ENCODE measurements at regions not wholly inside any gene's neighbourhood (a gene's known extent, or its start where the extent isn't known, plus 50 kb on each side); places are given as distances from the start of the nearest gene placed in this dataset.
A peak's percentile ranks its signal among the peaks of the same experiment; 100 is the strongest.
"Not testable (repeated sequence)": the region's sequence is repeated elsewhere in the genome, so short reads cannot be mapped to it uniquely, and the experiment has no call there.

- H3K4me1 ChIP-seq (replicated peaks in 1 of 2) = peaks cover 0 to 5% of the 10 kb centered on the region in 2 donors
- no peak overlapping the region for H3K4me3 ChIP-seq
- ATAC-seq (replicated peaks in 6 of 8) = no peak
- 20 to 100% (median 53%) methylated on average over 1 to 3 of the region's 3 CpGs for WGBS, 10 experiments
- in situ Hi-C loops (cut with MboI; ENCODE audit: low pct_unique_long_range_greater_than_20kb in 2 of 9, low sequenced_read_pairs in 9 of 9, unreplicated experiment in 9 of 9) = no loop called here
- no peak overlapping the region for H3K27ac ChIP-seq
These were observed 87.0 kb upstream of the OLIG3 start for GRCh38 chr6:137581019-137581707.

- WGBS, 10 experiments = 39 to 100% (median 88%) methylated on average over 1 to 6 of the region's 6 CpGs
These were observed 89.3 kb upstream of the OLIG3 start for GRCh38 chr6:137583519-137583918.

GRCh38 chr6:137588472-137588871 is 94.3 kb upstream of the OLIG3 start:
- in situ Hi-C loops (cut with MboI; ENCODE audit: low pct_unique_long_range_greater_than_20kb in 2 of 9, low sequenced_read_pairs in 9 of 9, unreplicated experiment in 9 of 9) = no loop called here
- Histone ChIP-seq H3K4me3 (no peak overlapping the region), H3K27ac (no peak overlapping the region), H3K4me1 (replicated peaks in 1 of 2) (no peaks in the 10 kb centered on the region)
- ATAC-seq (replicated peaks in 6 of 8) = peak in 1 of 8 experiments; percentile 42
- 0 to 100% (median 65%) methylated on average over 1 to 3 of the region's 4 CpGs; no CpG with 5 or more reads in 6 of the 10 experiments for WGBS, 10 experiments

More at GRCh38 chr6:137583519-137583918, 89.3 kb upstream of the OLIG3 start:
- H3K4me1 ChIP-seq (replicated peaks in 1 of 2); H3K27ac ChIP-seq; in situ Hi-C loops (cut with MboI; ENCODE audit: low pct_unique_long_range_greater_than_20kb in 2 of 9, low sequenced_read_pairs in 9 of 9, unreplicated experiment in 9 of 9); H3K4me3 ChIP-seq; ATAC-seq (replicated peaks in 6 of 8): not testable (repeated sequence)

- in situ Hi-C loops (cut with MboI; ENCODE audit: low pct_unique_long_range_greater_than_20kb in 2 of 9, low sequenced_read_pairs in 9 of 9, unreplicated experiment in 9 of 9) = no loop called here
- Histone ChIP-seq H3K27ac (no peak overlapping the region), H3K4me3 (no peak overlapping the region), H3K4me1 (replicated peaks in 1 of 2) (no peaks in the 10 kb centered on the region)
- 53 to 100% (median 89%) methylated on average over 1 to 5 of the region's 9 CpGs; no CpG with 5 or more reads in 3 of the 10 experiments for WGBS, 10 experiments
- peak in 3 of 8 experiments; percentile 78 to 86 (median 81) for ATAC-seq (replicated peaks in 6 of 8)
These were observed 95.1 kb upstream of the OLIG3 start for GRCh38 chr6:137589067-137589848.

GRCh38 chr6:137590684-137591083 is 96.5 kb upstream of the OLIG3 start:
- Histone ChIP-seq H3K27ac (no peak overlapping the region), H3K4me3 (no peak overlapping the region), H3K4me1 (replicated peaks in 1 of 2) (no peaks in the 10 kb centered on the region)
- ATAC-seq (replicated peaks in 6 of 8) = no peak
- in situ Hi-C loops (cut with MboI; ENCODE audit: low pct_unique_long_range_greater_than_20kb in 2 of 9, low sequenced_read_pairs in 9 of 9, unreplicated experiment in 9 of 9) = no loop called here

- WGBS, 10 experiments = 22 to 71% (median 42%) methylated on average over 3 to 4 of the region's 4 CpGs
- Histone ChIP-seq H3K4me3 (no peak overlapping the region), H3K27ac (no peak overlapping the region), H3K4me1 (replicated peaks in 1 of 2) (peaks cover 18 to 21% of the 10 kb centered on the region in 2 donors)
- in situ Hi-C loops (cut with MboI; ENCODE audit: low pct_unique_long_range_greater_than_20kb in 2 of 9, low sequenced_read_pairs in 9 of 9, unreplicated experiment in 9 of 9) = no loop called here
- ATAC-seq (replicated peaks in 6 of 8) = peak in 1 of 8 experiments; percentile 23
These were observed 107.3 kb upstream of the OLIG3 start for GRCh38 chr6:137601471-137601870.

GRCh38 chr6:137602313-137603197 is 108.4 kb upstream of the OLIG3 start:
- in situ Hi-C loops (cut with MboI; ENCODE audit: low pct_unique_long_range_greater_than_20kb in 2 of 9, low sequenced_read_pairs in 9 of 9, unreplicated experiment in 9 of 9) = no loop called here
- peak in 4 of 8 experiments; percentile 33 to 85 (median 72) for ATAC-seq (replicated peaks in 6 of 8)

GRCh38 chr6:137610702-137611101 is 116.5 kb upstream of the OLIG3 start:
- no peak overlapping the region for H3K4me3 ChIP-seq
- ATAC-seq (replicated peaks in 6 of 8) = no peak
- no peak overlapping the region for H3K27ac ChIP-seq
- 0 to 100% (median 54%) methylated on average over 1 to 2 of the region's 2 CpGs; no CpG with 5 or more reads in 1 of the 10 experiments for WGBS, 10 experiments
- H3K4me1 ChIP-seq (replicated peaks in 1 of 2) = no peaks in the 10 kb centered on the region
- in situ Hi-C loops (cut with MboI; ENCODE audit: low pct_unique_long_range_greater_than_20kb in 2 of 9, low sequenced_read_pairs in 9 of 9, unreplicated experiment in 9 of 9) = no loop called here

More at GRCh38 chr6:137602313-137603197, 108.4 kb upstream of the OLIG3 start:
- WGBS, 10 experiments = 0 to 47% (median 20%) methylated on average over 1 to 7 of the region's 9 CpGs; no CpG with 5 or more reads in 1 of the 10 experiments
- H3K4me1 ChIP-seq (replicated peaks in 1 of 2) = peaks cover 18 to 21% of the 10 kb centered on the region in 2 donors
- no peak overlapping the region for H3K4me3 ChIP-seq
- no peak overlapping the region for H3K27ac ChIP-seq

- in situ Hi-C loops (cut with MboI; ENCODE audit: low pct_unique_long_range_greater_than_20kb in 2 of 9, low sequenced_read_pairs in 9 of 9, unreplicated experiment in 9 of 9) = no loop called here
- H3K4me3 ChIP-seq = no peak overlapping the region
- H3K4me1 ChIP-seq (replicated peaks in 1 of 2) = no peaks in the 10 kb centered on the region
- WGBS, 10 experiments = 0 to 83% (median 61%) methylated on average over 1 to 4 of the region's 4 CpGs
- no peak for ATAC-seq (replicated peaks in 6 of 8)
- no peak overlapping the region for H3K27ac ChIP-seq
These were observed 129.1 kb upstream of the OLIG3 start for GRCh38 chr6:137623293-137623692.

- WGBS, 10 experiments = 50 to 100% (median 86%) methylated on average over 1 to 8 of the region's 8 CpGs; no CpG with 5 or more reads in 2 of the 10 experiments
- Histone ChIP-seq H3K4me3 (no peak overlapping the region), H3K4me1 (replicated peaks in 1 of 2) (no peaks in the 10 kb centered on the region), H3K27ac (no peak overlapping the region)
- in situ Hi-C loops (cut with MboI; ENCODE audit: low pct_unique_long_range_greater_than_20kb in 2 of 9, low sequenced_read_pairs in 9 of 9, unreplicated experiment in 9 of 9) = loop anchor here in 6 of 9 experiments (25.0 kb wide), 4 partner anchors 338 to 538 kb away; no protein-coding TSS in a partner anchor
- ATAC-seq (replicated peaks in 6 of 8) = no peak
These were observed 131.0 kb upstream of the OLIG3 start for GRCh38 chr6:137625100-137625661.

GRCh38 chr6:137625808-137626207 is 131.6 kb upstream of the OLIG3 start:
- no peak overlapping the region for H3K27ac ChIP-seq
- ATAC-seq (replicated peaks in 6 of 8) = no peak
- in situ Hi-C loops (cut with MboI; ENCODE audit: low pct_unique_long_range_greater_than_20kb in 2 of 9, low sequenced_read_pairs in 9 of 9, unreplicated experiment in 9 of 9) = loop anchor here in 6 of 9 experiments (25.0 kb wide), 4 partner anchors 339 to 539 kb away; no protein-coding TSS in a partner anchor
- no peaks in the 10 kb centered on the region for H3K4me1 ChIP-seq (replicated peaks in 1 of 2)
- 12 to 88% (median 77%) methylated on average over 3 to 7 of the region's 7 CpGs; no CpG with 5 or more reads in 1 of the 10 experiments for WGBS, 10 experiments
- H3K4me3 ChIP-seq = no peak overlapping the region

GRCh38 chr6:137630666-137631065 is 136.5 kb upstream of the OLIG3 start:
- ATAC-seq (replicated peaks in 6 of 8) = no peak
- Histone ChIP-seq H3K27ac (no peak overlapping the region), H3K4me3 (no peak overlapping the region), H3K4me1 (replicated peaks in 1 of 2) (no peaks in the 10 kb centered on the region)
- in situ Hi-C loops (cut with MboI; ENCODE audit: low pct_unique_long_range_greater_than_20kb in 2 of 9, low sequenced_read_pairs in 9 of 9, unreplicated experiment in 9 of 9) = loop anchor here in 6 of 9 experiments (25.0 kb wide), 4 partner anchors 343 to 543 kb away; no protein-coding TSS in a partner anchor
- 0 to 57% (median 0%) methylated on average over 1 of the region's 1 CpG; no CpG with 5 or more reads in 5 of the 10 experiments for WGBS, 10 experiments

Measured in motor neuron (in vitro differentiated cells).